HCT116 (cell line): ENCODE measurements at regions not wholly inside any gene's neighbourhood (a gene's known extent, or its start where the extent isn't known, plus 50 kb on each side); places are given as distances from the start of the nearest gene placed in this dataset.

Experiments
- ATAC-seq: fragments of 200-7000 bp; cut with Tn5 transposase; 2 replicates; pipeline ENCODE4 v1.9.1; 2020; ENCODE audit warnings: mild to moderate bottlenecking, moderate library complexity
- BruUV-seq: library from RNA; stranded (reverse); fragments of 400-500 nt; replicated peaks from 2 replicates; lab custom pipeline; 2021; lab: Mats Ljungman, UMichigan
- CTCF ChIA-PET: fragments of 300-600 bp; sonication (Branson Sonifier 250); formaldehyde crosslinking; loops from one replicate; lab custom pipeline; 2021; ENCODE audit warnings: antibody characterized with exemption; lab: Charles Lee
- POLR2A ChIA-PET: fragments of 300-600, 350-600 bp; sonication (Branson Sonifier 250); formaldehyde crosslinking; loops from one replicate; lab custom pipeline; 2021; ENCODE audit warnings: antibody characterized with exemption; lab: Charles Lee
- RAD21 ChIA-PET, 2 experiments: fragments of 300-600 bp; sonication (Branson Sonifier 250); formaldehyde crosslinking; loops; one replicate each; lab custom pipeline; 2023; ENCODE audit warnings: low total read pairs in 2 of 2; ENCODE audit not compliant: uncharacterized antibody in 2 of 2, unreplicated experiment in 2 of 2, low non-redundant PET in 1 of 2; lab: Charles Lee
- DNase-seq: peaks from one replicate; pipeline ENCODE4 v3.0.0-alpha.2; 2010; ENCODE audit warnings: low read depth, low spot score
- H2AFZ ChIP-seq: fragments of 200-600 bp; shearing (Covaris generic), sonication (generic); 2 replicates; pipeline ENCODE4 v1.6.1; 2017; ENCODE audit warnings: low read depth, mixed run types, mixed read lengths, antibody characterized with exemption, low read length; ENCODE audit not compliant: poor library complexity, severe bottlenecking
- H3K27ac ChIP-seq: 2 replicates; pipeline ENCODE4 v1.5.1; 2012; ENCODE audit warnings: low read depth, low read length
- H3K27me3 ChIP-seq: fragments of 200-600 bp; sonication (generic); 2 replicates; pipeline ENCODE4 v1.6.1; 2016; ENCODE audit warnings: mixed run types, low read length, mixed read lengths; ENCODE audit not compliant: insufficient read depth
- H3K36me3 ChIP-seq, 2 experiments: fragments of 200-500 bp in 1 of 2; fragments of 200-600 bp in 1 of 2; sonication (Bioruptor generic) in 1 of 2; sonication (generic) in 1 of 2; 2 replicates each; pipeline versions ENCODE4 v1.5.1 to v1.6.1; 2014 to 2016; ENCODE audit warnings: low read length in 2 of 2, inconsistent platforms in 1 of 2, mixed read lengths in 1 of 2, mixed run types in 1 of 2; ENCODE audit not compliant: insufficient read depth in 2 of 2, control insufficient read depth in 1 of 2
- H3K4me1 ChIP-seq, 2 experiments: fragments of 200-600 bp in 1 of 2; sonication (generic) in 1 of 2; 2 replicates each; pipeline versions ENCODE4 v1.5.1 to v1.6.1; 2012 to 2017; ENCODE audit warnings: low read length in 2 of 2, inconsistent platforms in 1 of 2, mild to moderate bottlenecking in 1 of 2, mixed read lengths in 1 of 2, mixed run types in 1 of 2, moderate library complexity in 1 of 2; ENCODE audit not compliant: insufficient read depth in 2 of 2, control insufficient read depth in 1 of 2
- H3K4me2 ChIP-seq: fragments of 200-600 bp; sonication (generic); 2 replicates; pipeline ENCODE4 v1.6.1; 2017; ENCODE audit warnings: mixed run types, low read length, mixed read lengths
- H3K4me3 ChIP-seq, 2 experiments: fragments of 200-600 bp in 1 of 2; sonication (generic) in 1 of 2; replicated peaks in 1 of 2; 2 replicates each; pipeline ENCODE4 v1.5.1; 2011 to 2016; ENCODE audit warnings: low read length in 2 of 2, control low read depth in 1 of 2, low read depth in 1 of 2, mild to moderate bottlenecking in 1 of 2, mixed read lengths in 1 of 2, mixed run types in 1 of 2
- H3K79me2 ChIP-seq: fragments of 200-600 bp; sonication (generic); 2 replicates; pipeline ENCODE4 v1.6.1; 2017; ENCODE audit warnings: mild to moderate bottlenecking, mixed run types, low read length, moderate library complexity, mixed read lengths; ENCODE audit not compliant: insufficient read depth
- H3K9ac ChIP-seq: fragments of 200-600 bp; sonication (generic); 2 replicates; pipeline ENCODE4 v1.6.1; 2016; ENCODE audit warnings: low read length, mixed read lengths
- H3K9me2 ChIP-seq: fragments of 200-600 bp; sonication (generic), shearing (Covaris generic); 2 replicates; pipeline ENCODE4 v1.6.1; 2017; ENCODE audit warnings: mixed run types, mild to moderate bottlenecking, moderate library complexity; ENCODE audit not compliant: insufficient read depth
- H3K9me3 ChIP-seq, 2 experiments: fragments of 200-500 bp in 1 of 2; fragments of 200-600 bp in 1 of 2; sonication (Bioruptor generic) in 1 of 2; sonication (generic) in 1 of 2; 2 replicates each; pipeline ENCODE4 v1.6.1; 2014 to 2017; ENCODE audit warnings: low read length in 2 of 2, mixed read lengths in 2 of 2, inconsistent platforms in 1 of 2, low read depth in 1 of 2, mild to moderate bottlenecking in 1 of 2, mixed run types in 1 of 2, moderate library complexity in 1 of 2; ENCODE audit not compliant: control insufficient read depth in 1 of 2, insufficient read depth in 1 of 2
- H4K20me1 ChIP-seq: fragments of 200-600 bp; sonication (generic), shearing (Covaris generic); 2 replicates; pipeline ENCODE4 v1.6.1; 2017; ENCODE audit warnings: mixed run types, mild to moderate bottlenecking, moderate library complexity; ENCODE audit not compliant: insufficient read depth
- CBX3 ChIP-seq: IDR thresholded peaks from 2 replicates; pipeline ENCODE4 v1.6.1; 2012; ENCODE audit warnings: low read depth
- ELF1 ChIP-seq: IDR thresholded peaks from 2 replicates; pipeline ENCODE4 v1.6.1; 2012; ENCODE audit warnings: low read depth, borderline replicate concordance
- EZH2phosphoT487 ChIP-seq: fragments of 200-600 bp; IDR thresholded peaks from 2 replicates; pipeline ENCODE4 v1.6.1; 2018; ENCODE audit warnings: antibody characterized with exemption, borderline replicate concordance
- FOSL1 ChIP-seq: IDR thresholded peaks from 2 replicates; pipeline ENCODE4 v1.6.1; 2012; ENCODE audit warnings: low read depth
- POLR2A ChIP-seq: IDR thresholded peaks from 2 replicates; pipeline ENCODE4 v1.7.0; 2011; ENCODE audit warnings: borderline replicate concordance; ENCODE audit not compliant: insufficient read depth, insufficient read length; ENCODE audit errors: extremely low read depth
- SIN3A ChIP-seq: IDR thresholded peaks from 2 replicates; pipeline ENCODE4 v1.6.1; 2012; ENCODE audit warnings: low read depth
- SRF ChIP-seq: IDR thresholded peaks from 2 replicates; pipeline ENCODE4 v1.6.1; 2012; ENCODE audit warnings: low read depth
- TCF7L2 ChIP-seq: IDR thresholded peaks from 2 replicates; pipeline ENCODE4 v1.7.0; 2011; ENCODE audit warnings: borderline replicate concordance, inconsistent platforms; ENCODE audit not compliant: insufficient read depth, insufficient read length; ENCODE audit errors: extremely low read depth
- ZNF274 ChIP-seq: fragments of 200-500 bp; sonication (Bioruptor generic); IDR thresholded peaks from 2 replicates; pipeline ENCODE4 v1.6.1; 2014; ENCODE audit warnings: mild to moderate bottlenecking, low read depth, low read length, inconsistent platforms
- intact Hi-C: fragments of 100-400 bp; cut with micrococcal nuclease; formaldehyde crosslinking; loops from 2 replicates; pipeline ENCODE4 v1.10.0; 2022
- TF ChIP-seq, protein P1 (sequence below): IDR thresholded peaks from 2 replicates; pipeline ENCODE4 v1.6.1; 2011; ENCODE audit warnings: mild to moderate bottlenecking, low read length, moderate library complexity; ENCODE audit not compliant: insufficient replicate concordance; ENCODE audit errors: extremely low read depth
- TF ChIP-seq, protein P2 (sequence below): IDR thresholded peaks from 2 replicates; pipeline ENCODE4 v1.6.1; 2012
- TF ChIP-seq, protein P3 (sequence below): IDR thresholded peaks from 2 replicates; pipeline ENCODE4 v1.6.1; 2012; ENCODE audit warnings: low read depth

DNA sequence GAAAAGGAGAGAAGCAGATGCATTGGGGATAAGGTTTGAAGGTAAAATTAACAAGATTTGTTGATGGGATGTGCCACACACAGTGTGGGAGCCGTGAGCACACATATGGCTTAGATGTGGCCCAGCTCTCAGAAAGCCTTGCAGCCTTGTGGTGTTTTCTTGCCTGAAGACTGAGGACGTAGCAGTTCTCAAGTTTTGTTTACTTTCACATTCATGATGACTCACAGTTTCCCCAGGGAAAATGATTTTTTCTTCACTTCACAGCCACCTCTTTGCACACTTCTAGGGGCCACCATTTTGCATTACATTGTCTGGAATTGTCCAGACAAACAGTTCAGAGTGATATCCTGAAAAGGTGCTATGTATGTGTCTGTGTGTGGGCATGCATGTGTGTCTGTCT is 126.2 kb downstream of the BASP1 start:
- intact Hi-C loops, result no loop called here
- no peak for TF ChIP-seq ZNF274
- TF ChIP-seq, protein P1, sequence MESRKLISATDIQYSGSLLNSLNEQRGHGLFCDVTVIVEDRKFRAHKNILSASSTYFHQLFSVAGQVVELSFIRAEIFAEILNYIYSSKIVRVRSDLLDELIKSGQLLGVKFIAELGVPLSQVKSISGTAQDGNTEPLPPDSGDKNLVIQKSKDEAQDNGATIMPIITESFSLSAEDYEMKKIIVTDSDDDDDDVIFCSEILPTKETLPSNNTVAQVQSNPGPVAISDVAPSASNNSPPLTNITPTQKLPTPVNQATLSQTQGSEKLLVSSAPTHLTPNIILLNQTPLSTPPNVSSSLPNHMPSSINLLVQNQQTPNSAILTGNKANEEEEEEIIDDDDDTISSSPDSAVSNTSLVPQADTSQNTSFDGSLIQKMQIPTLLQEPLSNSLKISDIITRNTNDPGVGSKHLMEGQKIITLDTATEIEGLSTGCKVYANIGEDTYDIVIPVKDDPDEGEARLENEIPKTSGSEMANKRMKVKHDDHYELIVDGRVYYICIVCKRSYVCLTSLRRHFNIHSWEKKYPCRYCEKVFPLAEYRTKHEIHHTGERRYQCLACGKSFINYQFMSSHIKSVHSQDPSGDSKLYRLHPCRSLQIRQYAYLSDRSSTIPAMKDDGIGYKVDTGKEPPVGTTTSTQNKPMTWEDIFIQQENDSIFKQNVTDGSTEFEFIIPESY, result no peak
- TF ChIP-seq POLR2A, result no peak
- no peak for TF ChIP-seq ELF1
- TF ChIP-seq TCF7L2, result no peak
- no peak for TF ChIP-seq FOSL1
- TF ChIP-seq SRF, result no peak
- TF ChIP-seq, protein P2, sequence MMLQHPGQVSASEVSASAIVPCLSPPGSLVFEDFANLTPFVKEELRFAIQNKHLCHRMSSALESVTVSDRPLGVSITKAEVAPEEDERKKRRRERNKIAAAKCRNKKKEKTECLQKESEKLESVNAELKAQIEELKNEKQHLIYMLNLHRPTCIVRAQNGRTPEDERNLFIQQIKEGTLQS, result no peak
- no peak overlapping the region for H3K4me3 ChIP-seq
- no peaks in the 10 kb centered on the region for H3K36me3 ChIP-seq
- no peak overlapping the region for H3K9ac ChIP-seq
- peak overlapping the region; percentile 26; the same call in 1 of the 2 replicates for H3K4me2 ChIP-seq
- BruUV-seq, result no TSS peak
- no peak overlapping the region for H2AFZ ChIP-seq
- ChIA-PET RAD21 (no interaction called here), POLR2A (no interaction called here), CTCF (no interaction called here)
- no peaks in the 10 kb centered on the region for H3K9me2 ChIP-seq
- no peaks in the 10 kb centered on the region for H4K20me1 ChIP-seq
- no peaks in the 10 kb centered on the region for H3K79me2 ChIP-seq
- no peak overlapping the region for H3K27ac ChIP-seq
- no peaks in the 10 kb centered on the region; a peak in 1 of 4 replicates for H3K9me3 ChIP-seq
- DNase-seq, result peak; percentile 2
- no peaks in the 10 kb centered on the region for H3K27me3 ChIP-seq
- no peak for ATAC-seq
- H3K4me1 ChIP-seq, result peaks cover 0 to 4% of the 10 kb centered on the region in 2 experiments; a peak in 1 of 4 replicates

DNA sequence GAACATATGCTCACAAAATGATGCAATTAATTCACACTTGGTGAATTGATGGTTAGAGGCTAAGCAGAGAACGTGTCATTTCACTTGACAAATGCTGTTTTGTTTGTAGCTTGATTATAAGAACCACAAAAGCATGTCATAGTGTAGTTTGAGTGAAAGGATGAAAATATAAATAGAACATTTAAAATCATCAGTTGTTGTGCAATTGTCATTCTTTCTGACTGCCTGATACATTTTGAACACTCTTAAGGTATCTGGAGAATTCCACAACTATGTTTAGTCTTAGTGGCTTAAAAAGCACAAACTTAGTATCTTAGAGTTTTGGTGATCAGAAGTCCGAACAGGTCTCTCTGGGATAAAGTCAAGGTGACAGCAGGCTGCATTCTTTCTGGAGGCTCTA is 129.4 kb downstream of the BASP1 start:
- H3K9me3 ChIP-seq, result no peaks in the 10 kb centered on the region; a peak in 1 of 4 replicates
- DNase-seq (no peak), ATAC-seq (no peak)
- H3K27me3 ChIP-seq, result no peaks in the 10 kb centered on the region
- no peaks in the 10 kb centered on the region for H3K79me2 ChIP-seq
- H3K4me3 ChIP-seq, result no peak overlapping the region
- intact Hi-C loops, result no loop called here
- ChIA-PET CTCF (no interaction called here), POLR2A (no interaction called here), RAD21 (no interaction called here)
- H3K27ac ChIP-seq, result no peak overlapping the region
- H3K9me2 ChIP-seq, result no peaks in the 10 kb centered on the region
- BruUV-seq, result no TSS peak
- no peaks in the 10 kb centered on the region for H4K20me1 ChIP-seq
- TF ChIP-seq, protein P3, sequence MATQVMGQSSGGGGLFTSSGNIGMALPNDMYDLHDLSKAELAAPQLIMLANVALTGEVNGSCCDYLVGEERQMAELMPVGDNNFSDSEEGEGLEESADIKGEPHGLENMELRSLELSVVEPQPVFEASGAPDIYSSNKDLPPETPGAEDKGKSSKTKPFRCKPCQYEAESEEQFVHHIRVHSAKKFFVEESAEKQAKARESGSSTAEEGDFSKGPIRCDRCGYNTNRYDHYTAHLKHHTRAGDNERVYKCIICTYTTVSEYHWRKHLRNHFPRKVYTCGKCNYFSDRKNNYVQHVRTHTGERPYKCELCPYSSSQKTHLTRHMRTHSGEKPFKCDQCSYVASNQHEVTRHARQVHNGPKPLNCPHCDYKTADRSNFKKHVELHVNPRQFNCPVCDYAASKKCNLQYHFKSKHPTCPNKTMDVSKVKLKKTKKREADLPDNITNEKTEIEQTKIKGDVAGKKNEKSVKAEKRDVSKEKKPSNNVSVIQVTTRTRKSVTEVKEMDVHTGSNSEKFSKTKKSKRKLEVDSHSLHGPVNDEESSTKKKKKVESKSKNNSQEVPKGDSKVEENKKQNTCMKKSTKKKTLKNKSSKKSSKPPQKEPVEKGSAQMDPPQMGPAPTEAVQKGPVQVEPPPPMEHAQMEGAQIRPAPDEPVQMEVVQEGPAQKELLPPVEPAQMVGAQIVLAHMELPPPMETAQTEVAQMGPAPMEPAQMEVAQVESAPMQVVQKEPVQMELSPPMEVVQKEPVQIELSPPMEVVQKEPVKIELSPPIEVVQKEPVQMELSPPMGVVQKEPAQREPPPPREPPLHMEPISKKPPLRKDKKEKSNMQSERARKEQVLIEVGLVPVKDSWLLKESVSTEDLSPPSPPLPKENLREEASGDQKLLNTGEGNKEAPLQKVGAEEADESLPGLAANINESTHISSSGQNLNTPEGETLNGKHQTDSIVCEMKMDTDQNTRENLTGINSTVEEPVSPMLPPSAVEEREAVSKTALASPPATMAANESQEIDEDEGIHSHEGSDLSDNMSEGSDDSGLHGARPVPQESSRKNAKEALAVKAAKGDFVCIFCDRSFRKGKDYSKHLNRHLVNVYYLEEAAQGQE, result no peak
- no peak for TF ChIP-seq EZH2phosphoT487
- no peak for TF ChIP-seq CBX3
- TF ChIP-seq SIN3A, result no peak
- H3K4me1 ChIP-seq, result peaks cover 0 to 4% of the 10 kb centered on the region in 2 experiments; a peak in 1 of 4 replicates
- H3K9ac ChIP-seq, result no peak overlapping the region
- H3K4me2 ChIP-seq, result no peak overlapping the region
- H2AFZ ChIP-seq, result no peak overlapping the region
- no peaks in the 10 kb centered on the region for H3K36me3 ChIP-seq
